Stimulated activated CD8-positive, alpha-beta memory T cell treated with anti-CD3 and anti-CD28 coated beads, Interleukin-15, amount 100 ng/mL, for 1 hour (primary cell): ENCODE measurements at regions not wholly inside any gene's neighbourhood (a gene's known extent, or its start where the extent isn't known, plus 50 kb on each side); places are given as distances from the start of the nearest gene placed in this dataset.
"Not testable (repeated sequence)": the region's sequence is repeated elsewhere in the genome, so short reads cannot be mapped to it uniquely, and the experiment has no call there.

ENCODE experiments used
- DNase-seq: peaks from one replicate; pipeline ENCODE4 v3.0.0-alpha.2; 2020; ENCODE audit warnings: low read depth

GRCh38 chr11:123344188-123344587 is 85.9 kb upstream of the GRAMD1B start:
- DNase-seq = not testable (repeated sequence)

- DNase-seq = no peak
Measured at GRCh38 chr11:123338997-123339752, 90.9 kb upstream of the GRAMD1B start.

- DNase-seq = no peak
Measured at GRCh38 chr11:123338266-123338800, 91.7 kb upstream of the GRAMD1B start.

GRCh38 chr11:123334925-123335324 is 95.1 kb upstream of the GRAMD1B start:
- DNase-seq = no peak

- not testable (repeated sequence) for DNase-seq
Measured at GRCh38 chr11:123332577-123332976, 97.5 kb upstream of the GRAMD1B start.

GRCh38 chr11:123330948-123331347 is 99.1 kb upstream of the GRAMD1B start:
- no peak for DNase-seq

- DNase-seq = no peak
Measured at GRCh38 chr11:123330471-123330870, 99.6 kb upstream of the GRAMD1B start.

- DNase-seq = no peak
Measured at GRCh38 chr11:123330071-123330470, 100.0 kb upstream of the GRAMD1B start.

GRCh38 chr11:123328281-123328867 is 101.7 kb upstream of the GRAMD1B start:
- DNase-seq = no peak

GRCh38 chr11:123325533-123325932 is 104.5 kb upstream of the GRAMD1B start:
- no peak for DNase-seq

GRCh38 chr11:123323568-123323967 is 106.5 kb upstream of the GRAMD1B start:
- no peak for DNase-seq

GRCh38 chr11:123321636-123322035 is 108.4 kb upstream of the GRAMD1B start:
- DNase-seq = no peak

- no peak for DNase-seq
Measured at GRCh38 chr11:123318623-123319022, 111.4 kb upstream of the GRAMD1B start.

GRCh38 chr11:123318132-123318531 is 111.9 kb upstream of the GRAMD1B start:
- not testable (repeated sequence) for DNase-seq

GRCh38 chr11:123316003-123316402 is 114.1 kb upstream of the GRAMD1B start:
- no peak for DNase-seq

- DNase-seq = no peak
Measured at GRCh38 chr11:123314972-123315371, 115.1 kb upstream of the GRAMD1B start.

GRCh38 chr11:123313262-123313661 is 116.8 kb upstream of the GRAMD1B start:
- DNase-seq = no peak

GRCh38 chr11:123308077-123308476 is 113.0 kb upstream of the CLMP start:
- no peak for DNase-seq

- no peak for DNase-seq
Measured at GRCh38 chr11:123307276-123307675, 112.2 kb upstream of the CLMP start.

GRCh38 chr11:123306531-123306930 is 111.5 kb upstream of the CLMP start:
- DNase-seq = no peak

GRCh38 chr11:123305601-123306375 is 110.7 kb upstream of the CLMP start:
- DNase-seq = no peak

GRCh38 chr11:123304828-123305466 is 109.9 kb upstream of the CLMP start:
- no peak for DNase-seq
